Tibial nerve (tissue), 4 donors: ENCODE measurements at regions not wholly inside any gene's neighbourhood (a gene's known extent, or its start where the extent isn't known, plus 50 kb on each side); places are given as distances from the start of the nearest gene placed in this dataset.

Experiments
- CTCF ChIP-seq, 5 experiments: fragments of 200-600 bp in 3 of 5; fragments of 450-650 bp in 2 of 5; sonication (generic) in 3 of 5; IDR thresholded peaks; one replicate each; pipeline ENCODE4 v1.5.1; 2016 to 2019; ENCODE audit warnings: antibody characterized with exemption in 5 of 5, mild to moderate bottlenecking in 3 of 5, moderate library complexity in 2 of 5
- EP300 ChIP-seq, 2 donors: sonication (generic); formaldehyde crosslinking; IDR thresholded peaks; one replicate each; pipeline ENCODE4 v1.6.1; 2017; ENCODE audit warnings: antibody characterized with exemption in 2 of 2, mild to moderate bottlenecking in 1 of 2
- POLR2A ChIP-seq, 2 donors: fragments of 450-650 bp; IDR thresholded peaks; one replicate each; pipeline ENCODE4 v1.6.1; 2017; ENCODE audit warnings: antibody characterized with exemption in 2 of 2, mild to moderate bottlenecking in 2 of 2, moderate library complexity in 2 of 2

GRCh38 chr21:38668541-38668940 lies 137.2 kb upstream of the ETS2 start:
- TF ChIP-seq CTCF (IDR thresholded peaks at IDR 0.05) (no peak), POLR2A (IDR thresholded peaks at IDR 0.05) (no peak), EP300 (IDR thresholded peaks at IDR 0.05) (no peak)
